ENCODE measurements at regions not wholly inside any gene's neighbourhood (a gene's known extent, or its start where the extent isn't known, plus 50 kb on each side); places are given as distances from the start of the nearest gene placed in this dataset.

DNA sequence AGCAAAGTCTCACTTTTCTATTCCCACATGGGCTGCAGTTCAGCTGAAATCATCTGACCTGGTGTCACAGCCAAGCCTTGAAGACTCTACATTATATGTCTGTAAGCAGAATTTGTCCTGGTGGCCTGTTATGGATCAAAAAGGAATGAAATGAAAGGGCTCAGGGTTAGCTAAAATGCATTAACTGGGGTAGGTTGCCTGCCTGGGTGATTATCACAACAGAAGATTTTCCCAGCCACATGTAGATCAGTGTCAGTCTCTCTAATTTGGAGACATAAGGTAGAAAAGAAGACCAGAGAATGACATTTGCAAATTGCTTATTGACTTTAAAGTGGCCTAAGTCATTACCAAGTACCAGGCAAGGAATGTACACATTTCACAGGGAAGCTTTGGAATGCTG, 289.0 kb downstream of the CAAP1 start:
- no peaks in the 10 kb centered on the region for H4K20me1 ChIP-seq (ENCODE audit: insufficient read depth, low read length)
- H3K9ac ChIP-seq (ENCODE audit: low read length) = no peak overlapping the region
- TF ChIP-seq, protein P1, sequence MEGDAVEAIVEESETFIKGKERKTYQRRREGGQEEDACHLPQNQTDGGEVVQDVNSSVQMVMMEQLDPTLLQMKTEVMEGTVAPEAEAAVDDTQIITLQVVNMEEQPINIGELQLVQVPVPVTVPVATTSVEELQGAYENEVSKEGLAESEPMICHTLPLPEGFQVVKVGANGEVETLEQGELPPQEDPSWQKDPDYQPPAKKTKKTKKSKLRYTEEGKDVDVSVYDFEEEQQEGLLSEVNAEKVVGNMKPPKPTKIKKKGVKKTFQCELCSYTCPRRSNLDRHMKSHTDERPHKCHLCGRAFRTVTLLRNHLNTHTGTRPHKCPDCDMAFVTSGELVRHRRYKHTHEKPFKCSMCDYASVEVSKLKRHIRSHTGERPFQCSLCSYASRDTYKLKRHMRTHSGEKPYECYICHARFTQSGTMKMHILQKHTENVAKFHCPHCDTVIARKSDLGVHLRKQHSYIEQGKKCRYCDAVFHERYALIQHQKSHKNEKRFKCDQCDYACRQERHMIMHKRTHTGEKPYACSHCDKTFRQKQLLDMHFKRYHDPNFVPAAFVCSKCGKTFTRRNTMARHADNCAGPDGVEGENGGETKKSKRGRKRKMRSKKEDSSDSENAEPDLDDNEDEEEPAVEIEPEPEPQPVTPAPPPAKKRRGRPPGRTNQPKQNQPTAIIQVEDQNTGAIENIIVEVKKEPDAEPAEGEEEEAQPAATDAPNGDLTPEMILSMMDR (IDR thresholded peaks at IDR 0.05; ENCODE audit: low read length) = no peak
- TF ChIP-seq EZH2 (IDR thresholded peaks at IDR 0.05; ENCODE audit: borderline replicate concordance, low read length) = no peak
- H3K36me3 ChIP-seq (ENCODE audit: insufficient read depth, low read length) = no peaks in the 10 kb centered on the region
- no peak overlapping the region for H3K27ac ChIP-seq (ENCODE audit: low read depth, low read length, poor library complexity, severe bottlenecking)
- H3K4me3 ChIP-seq (ENCODE audit: low read depth, low read length, poor library complexity, severe bottlenecking) = no peak overlapping the region
- no peaks in the 10 kb centered on the region for H3K79me2 ChIP-seq (ENCODE audit: insufficient read depth, low read length)
- H3K9me3 ChIP-seq (ENCODE audit: low read length) = no peaks in the 10 kb centered on the region
- H3K9me2 ChIP-seq (ENCODE audit: low read depth, low read length) = no peaks in the 10 kb centered on the region
- no peaks in the 10 kb centered on the region for H3K4me1 ChIP-seq (ENCODE audit: insufficient read depth, low read length, severe bottlenecking)
- H3K27me3 ChIP-seq (ENCODE audit: insufficient read depth, low read length) = no peaks in the 10 kb centered on the region
- no peak overlapping the region for H2AFZ ChIP-seq (ENCODE audit: low read length)
- H3K4me2 ChIP-seq (ENCODE audit: low read length) = no peak overlapping the region
- H3F3A ChIP-seq (ENCODE audit: insufficient read depth, low read length) = no peaks in the 10 kb centered on the region

DNA sequence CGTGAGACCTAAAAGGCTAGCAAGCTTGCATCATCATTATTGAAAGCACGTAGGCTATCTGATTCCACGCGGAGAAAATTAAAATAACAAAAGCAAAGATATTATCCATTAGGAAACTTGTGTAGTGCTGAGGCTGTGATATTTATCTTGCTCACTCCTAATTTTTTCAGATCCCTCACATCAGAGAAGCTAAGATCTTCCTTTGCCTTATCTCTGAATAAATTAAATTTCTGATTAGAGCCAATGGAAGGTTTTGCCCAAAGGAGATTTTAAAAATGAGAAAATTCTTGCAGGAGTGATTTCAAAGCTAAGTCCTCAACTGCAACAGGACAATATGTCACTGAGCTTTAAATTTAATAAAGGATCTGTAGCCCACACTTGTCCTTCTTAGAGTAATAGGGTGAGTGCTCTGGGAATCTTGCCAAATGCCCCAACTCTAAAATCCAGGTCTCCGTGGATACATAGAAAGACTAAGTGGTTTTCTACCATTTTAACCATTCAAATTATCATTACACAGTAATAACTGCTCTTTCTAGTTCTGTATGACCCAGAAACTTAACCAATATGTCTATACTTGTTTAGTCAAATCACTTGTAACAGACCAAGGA, 295.0 kb downstream of the CAAP1 start:
- Histone ChIP-seq H3K4me3 (ENCODE audit: low read depth, low read length, poor library complexity, severe bottlenecking) (no peak overlapping the region), H4K20me1 (ENCODE audit: insufficient read depth, low read length) (no peaks in the 10 kb centered on the region), H3K4me2 (ENCODE audit: low read length) (no peak overlapping the region), H3K4me1 (ENCODE audit: insufficient read depth, low read length, severe bottlenecking) (no peaks in the 10 kb centered on the region), H3K9me3 (ENCODE audit: low read length) (no peaks in the 10 kb centered on the region), H3K9me2 (ENCODE audit: low read depth, low read length) (no peaks in the 10 kb centered on the region), H2AFZ (ENCODE audit: low read length) (no peak overlapping the region), H3K79me2 (ENCODE audit: insufficient read depth, low read length) (no peaks in the 10 kb centered on the region), H3K36me3 (ENCODE audit: insufficient read depth, low read length) (no peaks in the 10 kb centered on the region), H3K27me3 (ENCODE audit: insufficient read depth, low read length) (no peaks in the 10 kb centered on the region), H3K9ac (ENCODE audit: low read length) (no peak overlapping the region), H3K27ac (ENCODE audit: low read depth, low read length, poor library complexity, severe bottlenecking) (no peak overlapping the region), H3F3A (ENCODE audit: insufficient read depth, low read length) (no peaks in the 10 kb centered on the region)
- TF ChIP-seq, protein P1 (IDR thresholded peaks at IDR 0.05; ENCODE audit: low read length) = no peak
- TF ChIP-seq EZH2 (IDR thresholded peaks at IDR 0.05; ENCODE audit: borderline replicate concordance, low read length) = no peak

DNA sequence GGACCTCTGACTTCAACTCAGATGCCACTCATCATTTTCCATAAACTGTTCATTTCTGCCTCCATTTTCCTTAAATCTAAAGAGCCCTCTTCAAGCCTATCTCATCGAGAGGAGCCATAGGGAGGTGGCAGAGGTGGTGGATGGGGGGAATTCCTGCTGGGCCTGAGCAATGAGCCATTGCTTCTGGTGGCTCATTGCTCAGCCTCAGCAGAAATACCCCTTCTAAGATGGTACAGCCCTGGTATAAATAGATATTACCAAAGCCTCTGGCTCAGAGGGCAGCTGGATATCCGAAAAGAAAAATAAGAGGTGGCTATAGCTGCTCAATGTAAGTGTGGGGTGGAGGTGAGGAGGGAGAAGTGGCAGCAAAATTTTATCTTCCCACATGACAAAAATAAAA, 313.5 kb downstream of the CAAP1 start:
- no peaks in the 10 kb centered on the region for H3K36me3 ChIP-seq (ENCODE audit: insufficient read depth, low read length)
- no peak overlapping the region for H3K4me3 ChIP-seq (ENCODE audit: low read depth, low read length, poor library complexity, severe bottlenecking)
- no peaks in the 10 kb centered on the region for H4K20me1 ChIP-seq (ENCODE audit: insufficient read depth, low read length)
- H3F3A ChIP-seq (ENCODE audit: insufficient read depth, low read length) = no peaks in the 10 kb centered on the region
- no peak overlapping the region for H3K4me2 ChIP-seq (ENCODE audit: low read length)
- H2AFZ ChIP-seq (ENCODE audit: low read length) = no peak overlapping the region
- H3K9me3 ChIP-seq (ENCODE audit: low read length) = no peaks in the 10 kb centered on the region
- no peaks in the 10 kb centered on the region for H3K79me2 ChIP-seq (ENCODE audit: insufficient read depth, low read length)
- no peak overlapping the region for H3K27ac ChIP-seq (ENCODE audit: low read depth, low read length, poor library complexity, severe bottlenecking)
- no peaks in the 10 kb centered on the region for H3K9me2 ChIP-seq (ENCODE audit: low read depth, low read length)
- no peak overlapping the region for H3K9ac ChIP-seq (ENCODE audit: low read length)
- H3K4me1 ChIP-seq (ENCODE audit: insufficient read depth, low read length, severe bottlenecking) = no peaks in the 10 kb centered on the region
- no peak for TF ChIP-seq EZH2 (IDR thresholded peaks at IDR 0.05; ENCODE audit: borderline replicate concordance, low read length)
- TF ChIP-seq, protein P1 (IDR thresholded peaks at IDR 0.05; ENCODE audit: low read length) = no peak
- no peaks in the 10 kb centered on the region for H3K27me3 ChIP-seq (ENCODE audit: insufficient read depth, low read length)
